HG03520 (cell line): ENCODE measurements at regions not wholly inside any gene's neighbourhood (a gene's known extent, or its start where the extent isn't known, plus 50 kb on each side); places are given as distances from the start of the nearest gene placed in this dataset.
"Not testable (repeated sequence)": the region's sequence is repeated elsewhere in the genome, so short reads cannot be mapped to it uniquely, and the experiment has no call there.

Experiments used
- ATAC-seq: cut with Tn5 transposase; IDR thresholded peaks from one replicate; pipeline ENCODE4 v1.9.1; 2021; ENCODE audit warnings: mild to moderate bottlenecking, moderate library complexity; ENCODE audit not compliant: unreplicated experiment

- ATAC-seq: no peak
These were observed 167.1 kb upstream of the MMS22L start for GRCh38 chr6:97450087-97450486.

GRCh38 chr6:97456070-97456469, 173.1 kb upstream of the MMS22L start:
- ATAC-seq: no peak

- no peak for ATAC-seq
These were observed 176.5 kb upstream of the MMS22L start for GRCh38 chr6:97459535-97459934.

GRCh38 chr6:97459986-97460385, 177.0 kb upstream of the MMS22L start:
- ATAC-seq: no peak

GRCh38 chr6:97460394-97461080, 177.5 kb upstream of the MMS22L start:
- no peak for ATAC-seq

GRCh38 chr6:97461218-97461617, 178.2 kb upstream of the MMS22L start:
- no peak for ATAC-seq

GRCh38 chr6:97462031-97462430, 179.0 kb upstream of the MMS22L start:
- no peak for ATAC-seq

GRCh38 chr6:97462938-97463598, 180.1 kb upstream of the MMS22L start:
- no peak for ATAC-seq

- no peak for ATAC-seq
These were observed 183.0 kb upstream of the MMS22L start for GRCh38 chr6:97465877-97466561.

- ATAC-seq: no peak
These were observed 186.0 kb upstream of the MMS22L start for GRCh38 chr6:97468981-97469380.

GRCh38 chr6:97469451-97469850, 186.4 kb upstream of the MMS22L start:
- ATAC-seq: no peak

GRCh38 chr6:97470322-97470721, 187.3 kb upstream of the MMS22L start:
- no peak for ATAC-seq

GRCh38 chr6:97473979-97474378, 191.0 kb upstream of the MMS22L start:
- no peak for ATAC-seq

- peak; percentile 99 for ATAC-seq
These were observed 214.8 kb upstream of the MMS22L start for GRCh38 chr6:97497713-97498331.

- no peak for ATAC-seq
These were observed 218.8 kb upstream of the MMS22L start for GRCh38 chr6:97501853-97502252.

GRCh38 chr6:97508646-97509045, 225.6 kb upstream of the MMS22L start:
- ATAC-seq: no peak

GRCh38 chr6:97513260-97513659, 230.2 kb upstream of the MMS22L start:
- ATAC-seq: not testable (repeated sequence)

- no peak for ATAC-seq
These were observed 241.8 kb upstream of the MMS22L start for GRCh38 chr6:97524811-97525210.

GRCh38 chr6:97535800-97536199, 252.8 kb upstream of the MMS22L start:
- no peak for ATAC-seq

- no peak for ATAC-seq
These were observed 265.3 kb upstream of the MMS22L start for GRCh38 chr6:97548354-97548753.

- no peak for ATAC-seq
These were observed 274.3 kb upstream of the MMS22L start for GRCh38 chr6:97557355-97557754.

- ATAC-seq: no peak
These were observed 280.5 kb upstream of the MMS22L start for GRCh38 chr6:97563529-97563928.
